Heart right ventricle (tissue), 16 donors: ENCODE measurements at regions not wholly inside any gene's neighbourhood (a gene's known extent, or its start where the extent isn't known, plus 50 kb on each side); places are given as distances from the start of the nearest gene placed in this dataset.

Source experiments
- ATAC-seq, 8 donors: fragments of 200-7000 bp; cut with Tn5 transposase; one replicate each; pipeline ENCODE4 v1.9.1; 2020; ENCODE audit warnings: mild to moderate bottlenecking in 8 of 8, moderate library complexity in 8 of 8, moderate number of reproducible peaks in 1 of 8
- DNase-seq, 2 donors: peaks; one replicate each; pipeline ENCODE4 v3.0.0-alpha.2; 2020
- H3K27ac ChIP-seq, 10 donors: fragments of 200-600 bp; sonication (generic) in 2 of 10; one replicate each; pipeline versions ENCODE4 v1.5.0 to v1.8.0; 2020 to 2022; ENCODE audit warnings: mild to moderate bottlenecking in 3 of 10
- H3K27me3 ChIP-seq, 7 donors: fragments of 200-600 bp; one replicate each; pipeline ENCODE4 v1.8.0; 2021 to 2022; ENCODE audit warnings: mild to moderate bottlenecking in 2 of 7
- H3K36me3 ChIP-seq, 9 donors: fragments of 200-600 bp; sonication (generic) in 1 of 9; one replicate each; pipeline versions ENCODE4 v1.5.0 to v1.8.0; 2020 to 2022; ENCODE audit warnings: mild to moderate bottlenecking in 2 of 9
- H3K4me1 ChIP-seq, 9 donors: fragments of 200-600 bp; sonication (generic) in 1 of 9; one replicate each; pipeline versions ENCODE4 v1.5.0 to v1.8.0; 2020 to 2022; ENCODE audit warnings: mild to moderate bottlenecking in 4 of 9
- H3K4me3 ChIP-seq, 10 donors: fragments of 200-600 bp; sonication (generic) in 2 of 10; one replicate each; pipeline versions ENCODE4 v1.5.0 to v1.8.0; 2020 to 2022; ENCODE audit warnings: mild to moderate bottlenecking in 7 of 10, moderate library complexity in 2 of 10
- H3K9me3 ChIP-seq, 11 donors: fragments of 200-600 bp in 10 of 11; sonication (generic) in 2 of 11; one replicate each; pipeline versions ENCODE4 v1.5.0 to v1.8.0; 2013 to 2022; ENCODE audit warnings: mild to moderate bottlenecking in 2 of 11, control low read depth in 1 of 11, moderate library complexity in 1 of 11
- WGBS, 2 donors: extraction: QIAGEN DNeasy Blood & Tissue Kit; methylation state at CpG; one replicate each; pipeline ENCODE4 v1.1.7; 2013; ENCODE audit warnings: inconsistent platforms in 1 of 2; 5-methylcytosine and 5-hydroxymethylcytosine counted together
- intact Hi-C, 10 donors: fragments of 100-400 bp; cut with DNase I; formaldehyde crosslinking; loops; one replicate each; pipeline versions ENCODE4 v1.11.1 to v1.14.2; 2022
- TF ChIP-seq, protein P1 (sequence below), 9 donors: fragments of 200-600 bp; sonication (generic) in 2 of 9; IDR thresholded peaks; one replicate each; pipeline versions ENCODE4 v1.5.0 to v1.8.0; 2021 to 2022; ENCODE audit warnings: antibody characterized with exemption in 9 of 9, mild to moderate bottlenecking in 5 of 9, moderate library complexity in 1 of 9
- donor health status: Arrhythmogenic right ventricular cardiomyopathy.
- donor health status: ischemic (EF 13 %, LVEDD 7.1; RV severe dilation, severe dysfunction).
- donor health status: healthy with polysubstance abuse.
- donor health status: DM: no; HTN: yes; CAD: no.
- donor health status: DM: no; HTN: no; CAD: no.
- donor health status: ischemic (EF 25% LVEDD 6.9; RV normal size, moderate dysfunction).
- donor health status: ischemic (EF 25% LVEDD 5.7; RV mildly dilated, moderate dysfunction).
- donor health status: healthy.
- donor health status: DM: yes; HTN: yes; CAD: no.
- donor health status: Ischemic cardiomyopathy.
- donor health status: ischemic (EF 35%, LVEDD 5.7; RV mildly dilated, moderate dysfunction).
- donor health status: nonischemic (EF 11% LVEDD 7.7; RV severe dilation, severe dysfunction).
- donor health status: DM: yes; HTN: yes; CAD: no.
- donor health status: PGD.
- donor health status: ischemic (EF 29% LVEDD 5.4; RV normal size, mild dysfunction).
- donor health status: nonischemic (EF 23%, LVEDD 6.1; RV moderate dilation, normal function).

DNA sequence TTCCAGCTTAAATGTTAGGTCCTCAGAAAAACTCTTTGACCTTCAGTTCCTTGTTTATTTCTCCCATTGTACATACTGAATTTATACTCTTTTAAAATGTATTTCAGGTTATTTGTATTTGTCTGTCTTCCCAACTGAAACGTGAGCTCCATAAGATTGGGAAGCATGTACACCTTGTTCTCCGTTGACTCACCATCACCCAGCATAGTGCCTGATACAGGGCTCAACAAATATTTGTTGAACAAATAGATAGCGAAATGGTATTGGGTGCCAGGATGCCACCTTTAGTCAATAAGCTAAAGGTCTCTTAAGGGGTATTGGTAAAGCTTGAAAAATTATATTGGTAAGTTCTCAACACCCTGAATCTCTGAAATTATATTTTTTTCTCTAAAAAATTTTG, 1841.3 kb upstream of the CELF4 start:
- intact Hi-C loops, result no loop called here
- no peak overlapping the region for H3K4me3 ChIP-seq
- TF ChIP-seq, protein P1, sequence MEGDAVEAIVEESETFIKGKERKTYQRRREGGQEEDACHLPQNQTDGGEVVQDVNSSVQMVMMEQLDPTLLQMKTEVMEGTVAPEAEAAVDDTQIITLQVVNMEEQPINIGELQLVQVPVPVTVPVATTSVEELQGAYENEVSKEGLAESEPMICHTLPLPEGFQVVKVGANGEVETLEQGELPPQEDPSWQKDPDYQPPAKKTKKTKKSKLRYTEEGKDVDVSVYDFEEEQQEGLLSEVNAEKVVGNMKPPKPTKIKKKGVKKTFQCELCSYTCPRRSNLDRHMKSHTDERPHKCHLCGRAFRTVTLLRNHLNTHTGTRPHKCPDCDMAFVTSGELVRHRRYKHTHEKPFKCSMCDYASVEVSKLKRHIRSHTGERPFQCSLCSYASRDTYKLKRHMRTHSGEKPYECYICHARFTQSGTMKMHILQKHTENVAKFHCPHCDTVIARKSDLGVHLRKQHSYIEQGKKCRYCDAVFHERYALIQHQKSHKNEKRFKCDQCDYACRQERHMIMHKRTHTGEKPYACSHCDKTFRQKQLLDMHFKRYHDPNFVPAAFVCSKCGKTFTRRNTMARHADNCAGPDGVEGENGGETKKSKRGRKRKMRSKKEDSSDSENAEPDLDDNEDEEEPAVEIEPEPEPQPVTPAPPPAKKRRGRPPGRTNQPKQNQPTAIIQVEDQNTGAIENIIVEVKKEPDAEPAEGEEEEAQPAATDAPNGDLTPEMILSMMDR (IDR thresholded peaks at IDR 0.05), result no peak
- no peaks in the 10 kb centered on the region for H3K9me3 ChIP-seq
- no peaks in the 10 kb centered on the region for H3K4me1 ChIP-seq
- DNase-seq, result no peak
- H3K27me3 ChIP-seq, result no peaks in the 10 kb centered on the region
- WGBS, 2 donors, result 90 to 99% methylated on average over 3 of the region's 3 CpGs
- H3K36me3 ChIP-seq, result no peaks in the 10 kb centered on the region
- no peak for ATAC-seq
- no peak overlapping the region for H3K27ac ChIP-seq

DNA sequence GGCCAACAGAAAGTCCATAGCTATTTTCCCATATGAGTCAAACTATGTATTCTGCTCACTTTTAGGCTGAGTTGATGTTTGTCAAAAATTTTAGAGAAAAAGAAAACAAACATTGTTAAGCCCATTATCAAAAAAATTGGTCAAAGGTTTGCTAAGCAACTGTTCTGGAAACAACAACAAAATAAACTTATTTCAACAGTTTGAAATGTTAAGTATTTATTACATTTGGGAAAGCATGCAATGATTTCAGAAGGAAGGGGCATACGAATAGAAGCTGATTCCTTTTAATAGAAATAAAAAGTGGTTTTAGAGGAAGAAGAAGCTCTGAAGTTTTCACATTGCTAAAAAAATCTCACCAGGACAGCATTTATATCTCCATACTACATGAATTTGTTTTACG, 1837.5 kb upstream of the CELF4 start:
- 69 to 72% methylated on average over 2 of the region's 2 CpGs for WGBS, 2 donors
- Histone ChIP-seq H3K27ac (no peak overlapping the region), H3K4me1 (no peaks in the 10 kb centered on the region), H3K27me3 (no peaks in the 10 kb centered on the region), H3K36me3 (no peaks in the 10 kb centered on the region), H3K9me3 (no peaks in the 10 kb centered on the region), H3K4me3 (no peak overlapping the region)
- intact Hi-C loops, result no loop called here
- ATAC-seq (no peak), DNase-seq (no peak)
- TF ChIP-seq, protein P1 (IDR thresholded peaks at IDR 0.05), result no peak

DNA sequence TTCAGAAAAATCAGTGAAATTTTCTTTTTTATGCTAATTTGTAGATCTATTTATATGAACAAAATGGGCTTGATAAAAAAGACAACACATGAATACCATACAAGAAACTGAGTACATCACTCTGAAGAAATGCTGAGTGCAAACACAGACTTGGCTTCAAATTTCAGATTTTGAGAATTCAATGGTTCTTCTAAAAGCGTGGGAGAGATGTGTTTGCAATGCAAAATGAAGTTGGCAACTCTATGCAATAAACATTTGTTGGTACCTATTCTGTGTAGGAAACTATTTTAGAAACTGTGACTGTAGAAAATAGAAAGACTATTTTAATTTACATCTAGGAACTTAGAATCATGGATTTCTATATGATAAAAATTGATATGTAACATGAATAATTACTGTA, 1834.1 kb upstream of the CELF4 start:
- TF ChIP-seq, protein P1 (IDR thresholded peaks at IDR 0.05), result no peak
- Histone ChIP-seq H3K4me3 (no peak overlapping the region), H3K27ac (no peak overlapping the region), H3K9me3 (peaks cover 0 to 18% (median 1%) of the 10 kb centered on the region in 11 donors), H3K36me3 (no peaks in the 10 kb centered on the region), H3K4me1 (no peaks in the 10 kb centered on the region), H3K27me3 (no peaks in the 10 kb centered on the region)
- ATAC-seq (no peak), DNase-seq (no peak)
- WGBS, 2 donors, result 82 to 96% methylated on average over 1 of the region's 1 CpG
- intact Hi-C loops, result loop anchor here in 1 of 10 donors (10.0 kb wide), 1 partner anchor 125 kb away; no protein-coding TSS in a partner anchor

DNA sequence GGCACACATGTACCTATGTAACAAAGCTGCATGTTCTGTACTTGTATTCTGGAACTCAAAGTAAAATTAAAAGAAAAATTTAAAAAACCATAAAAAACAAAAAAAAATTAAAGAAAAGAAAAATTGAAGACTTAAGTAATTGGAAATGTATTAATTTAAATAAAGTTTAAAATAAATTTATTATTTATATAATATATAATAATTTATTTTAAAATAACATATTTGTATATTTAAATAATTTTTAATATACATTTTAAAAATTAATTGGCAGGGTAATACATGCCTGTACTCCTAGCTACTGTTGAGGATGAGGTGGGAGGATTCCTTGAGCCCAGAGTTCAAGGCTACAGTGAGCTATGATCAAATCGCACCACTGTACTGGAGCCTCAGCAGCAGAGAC, 1830.6 kb upstream of the CELF4 start:
- no peak overlapping the region for H3K4me3 ChIP-seq
- TF ChIP-seq, protein P1 (IDR thresholded peaks at IDR 0.05), result no peak
- no peaks in the 10 kb centered on the region for H3K27me3 ChIP-seq
- no peaks in the 10 kb centered on the region for H3K4me1 ChIP-seq
- WGBS, 2 donors, result 85 to 96% methylated on average over 1 of the region's 1 CpG
- H3K9me3 ChIP-seq, result peaks cover 0 to 44% (median 8%) of the 10 kb centered on the region in 11 donors
- DNase-seq, result no peak
- no peak for ATAC-seq
- H3K27ac ChIP-seq, result no peak overlapping the region
- no peaks in the 10 kb centered on the region for H3K36me3 ChIP-seq
- intact Hi-C loops, result loop anchor here in 1 of 10 donors (10.0 kb wide), 1 partner anchor 129 kb away; no protein-coding TSS in a partner anchor
